ENCODE measurements at regions not wholly inside any gene's neighbourhood (a gene's known extent, or its start where the extent isn't known, plus 50 kb on each side); places are given as distances from the start of the nearest gene placed in this dataset.

DNA sequence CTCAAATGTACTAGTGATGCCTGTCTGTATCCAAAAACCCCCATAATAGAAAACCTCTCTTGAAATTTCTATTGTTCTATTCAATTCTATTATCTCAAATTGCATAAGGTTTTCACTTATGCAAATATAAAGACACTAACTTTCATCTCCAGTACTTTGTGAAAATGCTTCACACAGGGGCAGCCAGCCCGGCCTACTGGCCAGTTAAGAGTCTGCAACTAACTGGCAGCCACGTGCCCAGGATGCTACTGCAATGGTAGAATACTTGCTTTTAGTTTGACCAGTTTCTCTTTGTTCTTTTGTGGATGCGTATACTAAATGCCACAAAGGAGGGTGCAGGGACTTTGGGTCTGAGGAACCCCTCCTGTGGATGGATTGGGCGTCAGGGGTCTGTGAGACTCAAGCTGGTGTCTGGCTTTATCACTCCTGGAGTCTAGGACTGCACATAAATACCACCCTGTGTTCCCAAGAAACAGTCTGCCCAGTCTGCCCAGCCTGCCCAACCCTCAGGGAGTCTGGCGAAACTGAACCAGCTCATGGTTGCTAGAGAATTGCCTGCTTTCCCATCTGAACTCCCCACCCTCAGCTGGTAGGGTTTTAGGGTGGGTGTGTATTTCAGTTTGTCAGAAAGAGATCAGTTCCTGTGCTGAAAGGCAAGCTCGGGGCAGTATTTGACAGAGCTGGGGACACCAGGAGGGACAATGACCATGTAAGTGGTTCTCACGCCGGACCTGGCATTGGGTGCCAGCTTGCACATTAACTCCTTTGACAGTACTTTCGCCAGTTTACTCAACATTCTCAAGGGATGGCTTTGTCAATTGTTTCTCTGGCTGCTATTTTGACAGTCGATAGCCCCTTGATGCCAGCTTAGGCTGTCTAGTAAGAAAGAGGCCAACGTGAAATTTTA, 558.2 kb upstream of the JAG1 start:
- DNase-seq (ENCODE audit: low spot score) (no peak), ATAC-seq (ENCODE audit: low read depth) (no peak)
- no peak for TF ChIP-seq CTCF (IDR thresholded peaks at IDR 0.05; ENCODE audit: poor library complexity, severe bottlenecking)
- no peak overlapping the region for H3K4me3 ChIP-seq (ENCODE audit: severe bottlenecking)
- H3K36me3 ChIP-seq (ENCODE audit: low read depth) = no peaks in the 10 kb centered on the region
- H3K9me3 ChIP-seq (ENCODE audit: severe bottlenecking) = no peaks in the 10 kb centered on the region
- H3K27ac ChIP-seq (ENCODE audit: poor library complexity, severe bottlenecking) = no peak overlapping the region
- peaks cover 18% of the 10 kb centered on the region for H3K4me1 ChIP-seq (ENCODE audit: insufficient read depth, poor library complexity, severe bottlenecking)
- no peaks in the 10 kb centered on the region for H3K27me3 ChIP-seq (ENCODE audit: insufficient read depth, poor library complexity, severe bottlenecking)

DNA sequence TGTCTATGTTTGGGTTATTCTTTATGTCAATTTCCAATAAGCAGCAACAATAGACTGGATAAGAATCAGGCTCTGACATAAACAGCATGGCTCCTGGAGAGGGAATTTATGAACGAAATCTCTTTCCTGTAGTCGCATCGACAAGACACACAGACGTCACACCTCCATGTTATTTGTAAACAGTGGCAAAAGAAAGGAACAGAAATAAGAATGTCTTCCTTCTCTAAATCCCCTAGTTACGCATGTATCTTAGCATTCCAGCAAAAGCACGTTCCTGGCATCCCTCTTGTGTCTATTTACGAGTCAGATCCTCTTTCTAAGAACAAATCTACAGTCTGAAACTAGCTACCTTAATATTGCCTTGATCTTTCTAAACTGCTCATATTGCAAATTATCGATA, 559.1 kb upstream of the JAG1 start:
- no peak for ATAC-seq (ENCODE audit: low read depth)
- peaks cover 18% of the 10 kb centered on the region for H3K4me1 ChIP-seq (ENCODE audit: insufficient read depth, poor library complexity, severe bottlenecking)
- DNase-seq (ENCODE audit: low spot score) = no peak
- no peaks in the 10 kb centered on the region for H3K27me3 ChIP-seq (ENCODE audit: insufficient read depth, poor library complexity, severe bottlenecking)
- no peak overlapping the region for H3K4me3 ChIP-seq (ENCODE audit: severe bottlenecking)
- no peaks in the 10 kb centered on the region for H3K9me3 ChIP-seq (ENCODE audit: severe bottlenecking)
- H3K27ac ChIP-seq (ENCODE audit: poor library complexity, severe bottlenecking) = no peak overlapping the region
- TF ChIP-seq CTCF (IDR thresholded peaks at IDR 0.05; ENCODE audit: poor library complexity, severe bottlenecking) = no peak
- H3K36me3 ChIP-seq (ENCODE audit: low read depth) = no peaks in the 10 kb centered on the region

DNA sequence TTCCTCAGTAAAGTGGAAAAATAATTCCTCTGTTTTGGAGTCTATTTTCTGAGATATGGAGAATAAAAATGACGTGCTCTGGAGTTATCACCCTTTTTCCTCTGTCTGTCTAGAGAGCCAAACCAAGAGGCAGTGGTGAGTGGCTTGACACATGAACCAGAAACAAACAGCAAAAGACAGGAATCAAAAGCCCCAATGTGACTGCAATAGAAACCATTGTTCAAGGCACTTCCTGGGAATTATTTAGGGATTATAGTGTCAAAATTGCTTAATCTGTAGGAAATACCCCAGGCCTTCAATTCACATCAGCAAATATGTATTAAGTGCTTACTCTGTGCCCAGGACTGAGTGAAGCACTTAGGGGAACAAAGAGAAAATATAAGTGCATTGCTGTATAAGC, 560.4 kb upstream of the JAG1 start:
- Histone ChIP-seq H3K36me3 (ENCODE audit: low read depth) (no peaks in the 10 kb centered on the region), H3K27me3 (ENCODE audit: insufficient read depth, poor library complexity, severe bottlenecking) (no peaks in the 10 kb centered on the region), H3K9me3 (ENCODE audit: severe bottlenecking) (no peaks in the 10 kb centered on the region), H3K27ac (ENCODE audit: poor library complexity, severe bottlenecking) (peak overlapping the region; percentile 35), H3K4me1 (ENCODE audit: insufficient read depth, poor library complexity, severe bottlenecking) (peaks cover 18% of the 10 kb centered on the region), H3K4me3 (ENCODE audit: severe bottlenecking) (no peak overlapping the region)
- DNase-seq (ENCODE audit: low spot score) = no peak
- ATAC-seq (ENCODE audit: low read depth) = no peak
- TF ChIP-seq CTCF (IDR thresholded peaks at IDR 0.05; ENCODE audit: poor library complexity, severe bottlenecking) = no peak

DNA sequence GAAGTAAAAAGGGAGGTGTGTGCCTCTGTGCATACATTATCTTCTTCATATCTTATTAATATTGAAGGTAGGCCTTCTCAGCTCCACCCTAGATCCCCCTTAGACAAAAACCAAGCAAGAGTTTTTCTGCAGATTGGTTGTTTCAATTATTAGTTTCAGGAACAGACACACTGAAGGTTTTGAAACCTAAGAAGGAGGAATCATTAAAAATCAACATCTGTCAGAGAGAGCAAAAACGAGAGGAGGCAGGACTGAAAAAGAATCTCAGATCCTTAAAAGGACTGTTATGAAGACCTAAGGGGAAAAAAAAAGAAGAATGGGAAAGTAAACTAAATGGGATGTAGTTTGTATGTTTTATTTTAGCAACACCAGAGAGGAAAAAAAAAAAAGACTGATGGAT, 560.8 kb upstream of the JAG1 start:
- no peaks in the 10 kb centered on the region for H3K27me3 ChIP-seq (ENCODE audit: insufficient read depth, poor library complexity, severe bottlenecking)
- H3K9me3 ChIP-seq (ENCODE audit: severe bottlenecking) = no peaks in the 10 kb centered on the region
- ATAC-seq (ENCODE audit: low read depth) (no peak), DNase-seq (ENCODE audit: low spot score) (no peak)
- H3K27ac ChIP-seq (ENCODE audit: poor library complexity, severe bottlenecking) = peak overlapping the region; percentile 35
- no peaks in the 10 kb centered on the region for H3K36me3 ChIP-seq (ENCODE audit: low read depth)
- TF ChIP-seq CTCF (IDR thresholded peaks at IDR 0.05; ENCODE audit: poor library complexity, severe bottlenecking) = no peak
- H3K4me1 ChIP-seq (ENCODE audit: insufficient read depth, poor library complexity, severe bottlenecking) = peaks cover 17% of the 10 kb centered on the region
- H3K4me3 ChIP-seq (ENCODE audit: severe bottlenecking) = no peak overlapping the region

- peak; percentile 38; the same call in 1 of the 3 replicates for ATAC-seq (ENCODE audit: low read depth)
- no peaks in the 10 kb centered on the region for H3K9me3 ChIP-seq (ENCODE audit: severe bottlenecking)
- no peak for DNase-seq (ENCODE audit: low spot score)
- H3K4me1 ChIP-seq (ENCODE audit: insufficient read depth, poor library complexity, severe bottlenecking) = peaks cover 12% of the 10 kb centered on the region
- no peaks in the 10 kb centered on the region for H3K36me3 ChIP-seq (ENCODE audit: low read depth)
- H3K27ac ChIP-seq (ENCODE audit: poor library complexity, severe bottlenecking) = peak overlapping the region; percentile 35
- no peaks in the 10 kb centered on the region for H3K27me3 ChIP-seq (ENCODE audit: insufficient read depth, poor library complexity, severe bottlenecking)
- TF ChIP-seq CTCF (IDR thresholded peaks at IDR 0.05; ENCODE audit: poor library complexity, severe bottlenecking) = no peak
- H3K4me3 ChIP-seq (ENCODE audit: severe bottlenecking) = no peak overlapping the region
These were observed 561.3 kb upstream of the JAG1 start for GRCh38 chr20:11235058-11235457.

All from RWPE2 (cell line).